ENCODE measurements at regions not wholly inside any gene's neighbourhood (a gene's known extent, or its start where the extent isn't known, plus 50 kb on each side); places are given as distances from the start of the nearest gene placed in this dataset.

GRCh38 chr1:239507826-239508225 lies 121.5 kb downstream of the CHRM3 start:
- H3K9me3 ChIP-seq (replicated peaks; ENCODE audit: insufficient read depth, low read length), result no peaks in the 10 kb centered on the region
- H3F3A ChIP-seq (ENCODE audit: insufficient read depth, low read length), result no peaks in the 10 kb centered on the region
- H3K9me2 ChIP-seq (replicated peaks; ENCODE audit: insufficient read depth, low read length), result no peaks in the 10 kb centered on the region
- no peak overlapping the region for H2AFZ ChIP-seq (ENCODE audit: low read length)
- H3K27me3 ChIP-seq (replicated peaks; ENCODE audit: insufficient read depth, low read length), result no peaks in the 10 kb centered on the region
- H3K4me3 ChIP-seq (ENCODE audit: low read length), result no peak overlapping the region
- no peak for TF ChIP-seq EZH2 (optimal IDR thresholded peaks at IDR 0.05; ENCODE audit: low read depth, low read length)
- H3K36me3 ChIP-seq (replicated peaks; ENCODE audit: insufficient read depth, low read length), result no peaks in the 10 kb centered on the region
- H4K20me1 ChIP-seq (ENCODE audit: insufficient read depth, low read length), result no peaks in the 10 kb centered on the region
- no peak for DNase-seq
- no peak overlapping the region for H3K9ac ChIP-seq (ENCODE audit: low read length)
- no peak overlapping the region for H3K4me2 ChIP-seq (ENCODE audit: low read depth, low read length)
- H3K4me1 ChIP-seq (ENCODE audit: low read length), result no peaks in the 10 kb centered on the region
- H3K79me2 ChIP-seq (ENCODE audit: low read length), result no peaks in the 10 kb centered on the region
- H3K27ac ChIP-seq (ENCODE audit: low read length), result no peak overlapping the region

GRCh38 chr1:239511875-239512274 lies 125.5 kb downstream of the CHRM3 start:
- no peaks in the 10 kb centered on the region for H3F3A ChIP-seq (ENCODE audit: insufficient read depth, low read length)
- no peaks in the 10 kb centered on the region for H3K27me3 ChIP-seq (replicated peaks; ENCODE audit: insufficient read depth, low read length)
- no peaks in the 10 kb centered on the region for H4K20me1 ChIP-seq (ENCODE audit: insufficient read depth, low read length)
- TF ChIP-seq CTCF (IDR thresholded peaks at IDR 0.05; ENCODE audit: low read length), result no peak
- no peak for TF ChIP-seq EZH2phosphoT487 (IDR thresholded peaks at IDR 0.05; ENCODE audit: low read length)
- no peak for TF ChIP-seq EZH2 (optimal IDR thresholded peaks at IDR 0.05; ENCODE audit: low read depth, low read length)
- H3K27ac ChIP-seq (ENCODE audit: low read length), result no peak overlapping the region
- H3K4me3 ChIP-seq (ENCODE audit: low read length), result no peak overlapping the region
- no peak overlapping the region for H2AFZ ChIP-seq (ENCODE audit: low read length)
- H3K4me1 ChIP-seq (ENCODE audit: low read length), result no peaks in the 10 kb centered on the region
- H3K36me3 ChIP-seq (replicated peaks; ENCODE audit: insufficient read depth, low read length), result no peaks in the 10 kb centered on the region
- no peak overlapping the region for H3K4me2 ChIP-seq (ENCODE audit: low read depth, low read length)
- no peak for DNase-seq
- H3K9me3 ChIP-seq (replicated peaks; ENCODE audit: insufficient read depth, low read length), result no peaks in the 10 kb centered on the region
- no peaks in the 10 kb centered on the region for H3K9me2 ChIP-seq (replicated peaks; ENCODE audit: insufficient read depth, low read length)
- no peaks in the 10 kb centered on the region for H3K79me2 ChIP-seq (ENCODE audit: low read length)
- no peak overlapping the region for H3K9ac ChIP-seq (ENCODE audit: low read length)

GRCh38 chr1:239516579-239516978 lies 130.2 kb downstream of the CHRM3 start:
- DNase-seq, result no peak
- Histone ChIP-seq H3K79me2 (ENCODE audit: low read length) (no peaks in the 10 kb centered on the region), H3K4me2 (ENCODE audit: low read depth, low read length) (no peak overlapping the region), H3K4me3 (ENCODE audit: low read length) (no peak overlapping the region), H3K9me2 (replicated peaks; ENCODE audit: insufficient read depth, low read length) (no peaks in the 10 kb centered on the region), H2AFZ (ENCODE audit: low read length) (no peak overlapping the region), H3K4me1 (ENCODE audit: low read length) (no peaks in the 10 kb centered on the region), H3K9ac (ENCODE audit: low read length) (no peak overlapping the region), H3K27ac (ENCODE audit: low read length) (no peak overlapping the region), H3K36me3 (replicated peaks; ENCODE audit: insufficient read depth, low read length) (no peaks in the 10 kb centered on the region), H3K27me3 (replicated peaks; ENCODE audit: insufficient read depth, low read length) (no peaks in the 10 kb centered on the region), H4K20me1 (ENCODE audit: insufficient read depth, low read length) (no peaks in the 10 kb centered on the region), H3F3A (ENCODE audit: insufficient read depth, low read length) (no peaks in the 10 kb centered on the region), H3K9me3 (replicated peaks; ENCODE audit: insufficient read depth, low read length) (no peaks in the 10 kb centered on the region)
- TF ChIP-seq EZH2phosphoT487 (IDR thresholded peaks at IDR 0.05; ENCODE audit: low read length), result no peak

- Histone ChIP-seq H3K9me3 (replicated peaks; ENCODE audit: insufficient read depth, low read length) (no peaks in the 10 kb centered on the region), H3K36me3 (replicated peaks; ENCODE audit: insufficient read depth, low read length) (no peaks in the 10 kb centered on the region), H3K4me3 (ENCODE audit: low read length) (no peak overlapping the region), H3K9ac (ENCODE audit: low read length) (no peak overlapping the region), H3K27me3 (replicated peaks; ENCODE audit: insufficient read depth, low read length) (no peaks in the 10 kb centered on the region), H3K9me2 (replicated peaks; ENCODE audit: insufficient read depth, low read length) (no peaks in the 10 kb centered on the region), H3K4me2 (ENCODE audit: low read depth, low read length) (no peak overlapping the region), H4K20me1 (ENCODE audit: insufficient read depth, low read length) (no peaks in the 10 kb centered on the region), H3K79me2 (ENCODE audit: low read length) (no peaks in the 10 kb centered on the region), H3K4me1 (ENCODE audit: low read length) (no peaks in the 10 kb centered on the region), H3K27ac (ENCODE audit: low read length) (no peak overlapping the region), H2AFZ (ENCODE audit: low read length) (no peak overlapping the region), H3F3A (ENCODE audit: insufficient read depth, low read length) (no peaks in the 10 kb centered on the region)
- TF ChIP-seq EZH2 (optimal IDR thresholded peaks at IDR 0.05; ENCODE audit: low read depth, low read length) (no peak), CTCF (IDR thresholded peaks at IDR 0.05; ENCODE audit: low read length) (no peak), EZH2phosphoT487 (IDR thresholded peaks at IDR 0.05; ENCODE audit: low read length) (no peak)
- DNase-seq, result no peak
Observed at GRCh38 chr1:239526391-239526790, 140.0 kb downstream of the CHRM3 start.
